ENCODE measurements at regions not wholly inside any gene's neighbourhood (a gene's known extent, or its start where the extent isn't known, plus 50 kb on each side); places are given as distances from the start of the nearest gene placed in this dataset.

DNA sequence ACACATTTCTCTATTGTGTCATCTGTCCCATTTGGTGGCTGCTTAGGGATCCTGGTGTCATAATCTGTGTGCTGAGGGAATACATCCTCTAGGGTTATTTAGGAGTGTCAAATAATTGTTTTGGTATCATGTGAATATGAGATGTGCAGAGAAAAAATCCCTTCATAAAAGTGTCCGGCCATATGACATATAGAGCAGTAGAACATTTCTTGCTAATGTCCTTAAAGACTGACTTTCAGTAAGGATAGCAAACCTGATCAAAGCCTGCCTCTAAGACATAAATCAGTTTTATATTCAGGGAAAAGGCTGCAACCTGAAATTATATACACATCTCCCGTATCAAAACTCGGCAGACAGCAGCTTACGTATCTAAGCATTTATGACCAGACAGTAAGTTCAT, 211.6 kb downstream of the ADAM29 start (continued):
- TF ChIP-seq EZH2phosphoT487 (IDR thresholded peaks at IDR 0.05; ENCODE audit: borderline replicate concordance) (no peak), ELF1 (IDR thresholded peaks at IDR 0.05; ENCODE audit: borderline replicate concordance, low read depth) (no peak), FOSL1 (IDR thresholded peaks at IDR 0.05; ENCODE audit: low read depth) (no peak), SRF (IDR thresholded peaks at IDR 0.05; ENCODE audit: low read depth) (no peak), SIN3A (IDR thresholded peaks at IDR 0.05; ENCODE audit: low read depth) (no peak), POLR2AphosphoS5 (IDR thresholded peaks at IDR 0.05; ENCODE audit: low read depth, low read length) (no peak), ZFX (IDR thresholded peaks at IDR 0.05) (no peak)
- TF ChIP-seq, protein P1, sequence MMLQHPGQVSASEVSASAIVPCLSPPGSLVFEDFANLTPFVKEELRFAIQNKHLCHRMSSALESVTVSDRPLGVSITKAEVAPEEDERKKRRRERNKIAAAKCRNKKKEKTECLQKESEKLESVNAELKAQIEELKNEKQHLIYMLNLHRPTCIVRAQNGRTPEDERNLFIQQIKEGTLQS (IDR thresholded peaks at IDR 0.05) = no peak

DNA sequence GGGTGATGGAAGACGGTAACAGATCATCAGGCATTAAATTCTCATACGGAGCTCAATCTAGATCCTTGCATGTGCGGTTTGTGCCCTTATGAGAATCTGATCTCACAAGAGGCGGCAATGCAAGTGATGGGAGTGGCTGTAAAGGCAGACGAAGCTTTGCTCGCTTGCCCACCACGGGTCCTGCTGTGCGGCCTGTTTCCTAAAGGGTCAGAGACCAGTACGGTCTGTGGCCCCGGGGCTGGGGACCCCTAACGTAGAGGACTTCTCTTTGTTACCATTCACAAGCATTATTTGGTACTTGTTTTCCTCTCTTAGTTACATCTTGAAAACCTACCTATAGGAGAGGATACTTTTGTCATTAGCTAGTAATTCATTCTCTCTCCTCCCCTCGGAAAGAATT, 221.0 kb downstream of the ADAM29 start:
- no peak overlapping the region for H3K27ac ChIP-seq (ENCODE audit: low read depth, low read length)
- no peak overlapping the region for H3K9ac ChIP-seq (ENCODE audit: low read length)
- H3K79me2 ChIP-seq (ENCODE audit: insufficient read depth, low read length) = no peaks in the 10 kb centered on the region
- RAD21 ChIA-PET (ENCODE audit: low non-redundant PET in 1 of 2, low total read pairs in 2 of 2, uncharacterized antibody in 2 of 2, unreplicated experiment in 2 of 2) = no interaction called here
- CTCF ChIA-PET = no interaction called here
- intact Hi-C loops (cut with micrococcal nuclease) = no loop called here
- H2AFZ ChIP-seq (ENCODE audit: low read depth, low read length, poor library complexity, severe bottlenecking) = no peak overlapping the region
- no peaks in the 10 kb centered on the region for H3K9me2 ChIP-seq (ENCODE audit: insufficient read depth)
- H3K4me1 ChIP-seq (ENCODE audit: control insufficient read depth in 1 of 2, insufficient read depth in 2 of 2, low read length in 2 of 2) = no peaks in the 10 kb centered on the region
- ATAC-seq (no peak), DNase-seq (ENCODE audit: low read depth, low spot score) (no peak)
- H3K4me2 ChIP-seq (ENCODE audit: low read length) = no peak overlapping the region
- no peak overlapping the region for H3K4me3 ChIP-seq (replicated peaks in 1 of 2; ENCODE audit: low read depth in 1 of 2, low read length in 2 of 2)
- TF ChIP-seq POLR2A (IDR thresholded peaks at IDR 0.05; ENCODE audit: borderline replicate concordance, extremely low read depth, insufficient read depth, insufficient read length) = no peak
- no peaks in the 10 kb centered on the region for H3K36me3 ChIP-seq (ENCODE audit: control insufficient read depth in 1 of 2, insufficient read depth in 2 of 2, low read length in 2 of 2)
- BruUV-seq (replicated peaks) = no TSS peak
- H3K27me3 ChIP-seq (ENCODE audit: insufficient read depth, low read length) = no peaks in the 10 kb centered on the region
- POLR2A ChIA-PET = no interaction called here
- H3K9me3 ChIP-seq (ENCODE audit: control insufficient read depth in 1 of 2, insufficient read depth in 1 of 2, low read depth in 1 of 2, low read length in 2 of 2) = no peaks in the 10 kb centered on the region
- H4K20me1 ChIP-seq (ENCODE audit: insufficient read depth) = no peaks in the 10 kb centered on the region

DNA sequence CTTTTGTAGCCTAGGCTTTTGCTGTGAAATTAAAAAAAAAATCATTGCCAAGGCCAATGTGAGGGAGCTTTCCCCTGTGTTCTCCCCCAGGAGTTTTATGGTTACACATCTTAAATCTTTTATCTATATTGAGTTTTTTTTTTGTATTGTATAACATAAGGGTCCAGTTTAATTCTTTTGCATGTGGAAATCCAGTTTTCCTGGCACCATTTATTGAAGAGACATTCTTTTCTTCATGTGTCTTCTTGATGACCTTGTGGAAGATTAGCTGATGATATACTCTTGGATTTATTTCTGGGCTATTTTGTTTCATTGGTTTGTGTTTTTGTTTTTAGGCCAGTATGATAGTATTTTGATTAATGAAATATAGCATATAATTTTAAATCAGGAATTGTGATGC, 225.0 kb downstream of the ADAM29 start:
- intact Hi-C loops (cut with micrococcal nuclease) = no loop called here
- no peak overlapping the region for H3K27ac ChIP-seq (ENCODE audit: low read depth, low read length)
- no peak overlapping the region for H3K4me3 ChIP-seq (replicated peaks in 1 of 2; ENCODE audit: low read depth in 1 of 2, low read length in 2 of 2)
- POLR2A ChIA-PET = no interaction called here
- CTCF ChIA-PET = no interaction called here
- TF ChIP-seq POLR2AphosphoS5 (IDR thresholded peaks at IDR 0.05; ENCODE audit: low read depth, low read length) = no peak
- no peaks in the 10 kb centered on the region for H3K36me3 ChIP-seq (ENCODE audit: control insufficient read depth in 1 of 2, insufficient read depth in 2 of 2, low read length in 2 of 2)
- no peak overlapping the region for H3K9ac ChIP-seq (ENCODE audit: low read length)
- DNase-seq (ENCODE audit: low read depth, low spot score) (no peak), ATAC-seq (no peak)
- no peaks in the 10 kb centered on the region for H4K20me1 ChIP-seq (ENCODE audit: insufficient read depth)
- RAD21 ChIA-PET (ENCODE audit: low non-redundant PET in 1 of 2, low total read pairs in 2 of 2, uncharacterized antibody in 2 of 2, unreplicated experiment in 2 of 2) = no interaction called here
- no peaks in the 10 kb centered on the region for H3K4me1 ChIP-seq (ENCODE audit: control insufficient read depth in 1 of 2, insufficient read depth in 2 of 2, low read length in 2 of 2)
- no peaks in the 10 kb centered on the region for H3K79me2 ChIP-seq (ENCODE audit: insufficient read depth, low read length)
- no peak overlapping the region for H2AFZ ChIP-seq (ENCODE audit: low read depth, low read length, poor library complexity, severe bottlenecking)
- no peaks in the 10 kb centered on the region for H3K9me3 ChIP-seq (ENCODE audit: control insufficient read depth in 1 of 2, insufficient read depth in 1 of 2, low read depth in 1 of 2, low read length in 2 of 2)
- H3K4me2 ChIP-seq (ENCODE audit: low read length) = no peak overlapping the region
- H3K27me3 ChIP-seq (ENCODE audit: insufficient read depth, low read length) = no peaks in the 10 kb centered on the region
- no TSS peak for BruUV-seq (replicated peaks)
- no peaks in the 10 kb centered on the region for H3K9me2 ChIP-seq (ENCODE audit: insufficient read depth)
